Amygdala (tissue), 56 donors: ENCODE measurements at regions not wholly inside any gene's neighbourhood (a gene's known extent, or its start where the extent isn't known, plus 50 kb on each side); places are given as distances from the start of the nearest gene placed in this dataset.
"Not testable (repeated sequence)": the region's sequence is repeated elsewhere in the genome, so short reads cannot be mapped to it uniquely, and the experiment has no call there.

Experiments
- DNase-seq, 56 donors: peaks; one replicate each; lab custom pipeline; 2025; lab: John Stamatoyannopoulos, UW

DNA sequence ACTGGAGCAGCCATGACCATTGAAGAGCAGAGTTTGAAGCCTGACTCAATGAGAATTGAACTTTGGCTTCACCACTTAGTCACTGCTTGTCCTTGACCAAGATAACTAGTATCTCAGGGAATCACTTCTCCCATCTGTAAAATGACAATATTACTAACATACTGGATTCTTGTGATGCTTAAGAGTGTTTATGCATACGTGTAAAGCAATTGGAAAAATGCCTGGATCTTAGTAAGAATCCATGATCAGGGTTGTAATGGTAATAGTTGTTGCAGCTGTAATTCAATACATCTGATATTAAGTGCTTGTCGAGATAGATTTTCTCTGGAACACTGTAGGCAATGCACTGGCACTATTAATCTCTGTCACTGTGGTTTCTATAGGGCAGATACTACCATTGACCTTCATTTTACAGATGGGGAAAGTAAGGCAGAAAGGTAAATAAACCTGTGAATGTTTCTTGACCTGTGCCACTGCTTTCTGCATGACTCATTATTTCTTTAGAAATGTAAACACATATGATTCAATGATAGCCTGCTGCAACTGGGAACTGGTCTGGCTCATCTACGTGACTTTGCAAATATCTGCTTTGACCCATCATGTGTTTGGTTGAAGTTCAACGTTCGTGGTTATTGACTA is 662.5 kb downstream of the PLA2G4A start:
- no peak for DNase-seq

DNA sequence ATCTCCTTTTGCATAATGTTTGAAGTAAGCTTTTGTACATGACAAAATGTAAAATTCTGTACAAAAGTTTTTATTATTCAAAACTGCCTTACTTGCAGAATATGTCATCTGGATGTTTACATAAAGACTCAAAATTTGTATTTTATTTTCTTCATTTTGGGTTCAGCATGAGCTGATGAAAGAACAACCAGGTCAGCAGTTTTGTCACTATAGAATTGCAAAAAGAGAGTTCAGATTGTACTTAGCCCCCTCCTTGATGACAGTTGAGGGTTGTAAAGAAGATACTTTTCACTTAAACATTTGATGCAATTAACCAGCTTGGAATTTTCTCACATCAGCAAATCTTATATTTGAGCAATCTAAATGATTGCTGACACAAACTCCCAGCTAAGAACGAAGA is 669.3 kb downstream of the PLA2G4A start:
- DNase-seq, result no peak

DNA sequence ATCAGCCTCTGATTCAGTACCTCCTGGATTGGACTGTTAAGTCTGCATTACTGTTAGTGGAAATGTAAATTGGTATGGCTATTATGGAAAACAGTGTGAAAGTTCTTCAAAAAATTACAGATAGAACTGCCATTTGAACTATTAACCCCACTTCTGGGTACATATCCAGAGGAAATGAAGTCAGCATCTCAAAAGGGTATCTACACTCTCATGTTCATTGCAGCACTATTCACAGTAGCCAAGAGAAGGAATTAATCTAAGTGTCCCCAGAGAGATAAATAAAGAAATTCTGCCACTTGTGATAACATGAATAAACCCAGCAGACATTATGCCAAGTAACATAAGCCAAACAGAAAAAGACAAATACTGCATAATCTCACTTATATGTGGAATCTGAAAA is 676.0 kb downstream of the PLA2G4A start:
- no peak for DNase-seq

DNA sequence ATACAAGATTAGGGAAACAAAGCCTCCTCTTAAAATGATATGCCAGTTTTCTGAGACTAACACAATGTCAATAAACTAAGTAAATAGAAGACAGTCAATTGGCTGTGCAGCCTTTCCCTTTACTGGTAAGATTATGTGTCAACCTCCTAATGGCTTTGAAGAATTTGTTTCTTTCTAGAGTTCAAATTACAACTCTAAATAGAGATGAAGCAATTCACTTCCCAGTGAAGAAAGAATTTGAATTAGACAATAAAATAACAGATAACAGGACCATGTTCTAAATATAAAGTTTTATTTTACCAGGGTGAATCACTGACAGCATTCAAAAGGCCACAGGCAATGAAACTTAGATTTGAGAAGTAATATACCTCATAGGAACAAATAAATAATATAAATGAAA is 680.3 kb downstream of the PLA2G4A start:
- no peak for DNase-seq

DNA sequence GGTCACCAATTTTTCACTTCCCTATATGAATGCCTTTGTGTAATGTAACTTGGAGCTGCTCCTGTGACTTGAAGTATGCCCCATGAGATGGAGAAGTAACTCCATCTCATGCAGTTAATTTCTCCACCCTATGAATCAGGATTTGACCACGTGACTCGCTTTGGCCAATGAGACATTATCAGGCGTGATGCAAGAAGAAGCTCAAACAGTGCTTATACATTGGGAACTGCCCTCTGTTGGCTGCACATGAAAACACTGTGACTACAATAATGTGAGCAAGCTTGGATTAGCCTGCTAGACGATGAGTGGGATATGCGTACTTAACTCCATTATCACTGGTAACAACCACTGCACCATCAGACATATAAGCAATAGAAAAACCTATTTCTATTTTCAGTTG is 684.4 kb downstream of the PLA2G4A start:
- DNase-seq, result no peak

DNA sequence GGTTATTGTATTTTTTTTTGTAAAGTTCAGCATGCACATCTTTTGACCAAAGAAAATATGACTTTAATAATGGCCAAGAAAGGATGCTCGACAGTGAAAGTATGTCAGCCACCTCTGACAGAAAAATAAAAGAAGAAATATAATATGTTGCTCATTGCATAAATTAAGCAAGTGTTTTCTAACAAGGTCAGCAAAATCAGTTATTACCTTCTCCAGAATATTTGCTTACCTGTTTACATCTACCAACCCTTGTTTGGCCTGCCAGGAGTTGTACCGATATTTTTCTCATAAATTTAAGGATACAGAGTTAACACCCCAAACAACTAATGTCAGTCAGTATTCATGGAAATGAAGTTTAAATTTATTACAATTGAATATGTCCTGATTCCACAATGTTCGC is 685.4 kb downstream of the PLA2G4A start:
- DNase-seq, result no peak

DNA sequence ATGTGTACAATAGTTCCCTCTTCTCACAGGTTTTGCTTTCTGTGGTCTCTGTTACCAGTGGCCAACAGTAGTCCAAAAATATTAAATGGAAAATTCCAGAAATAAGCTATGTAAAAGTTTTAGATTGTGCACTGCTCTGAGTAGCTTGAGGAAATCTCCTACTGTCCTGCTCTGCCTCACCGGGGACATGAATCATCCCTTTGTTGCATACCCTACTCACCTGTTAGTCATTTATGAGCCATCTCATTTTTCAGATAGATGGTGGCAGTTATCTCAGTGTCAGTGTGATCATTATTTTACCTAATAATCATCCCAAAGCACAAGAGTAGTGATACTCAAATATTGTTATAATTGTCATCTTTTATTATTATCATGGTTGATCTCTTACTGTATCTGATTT is 688.1 kb downstream of the PLA2G4A start:
- DNase-seq, result no peak

DNA sequence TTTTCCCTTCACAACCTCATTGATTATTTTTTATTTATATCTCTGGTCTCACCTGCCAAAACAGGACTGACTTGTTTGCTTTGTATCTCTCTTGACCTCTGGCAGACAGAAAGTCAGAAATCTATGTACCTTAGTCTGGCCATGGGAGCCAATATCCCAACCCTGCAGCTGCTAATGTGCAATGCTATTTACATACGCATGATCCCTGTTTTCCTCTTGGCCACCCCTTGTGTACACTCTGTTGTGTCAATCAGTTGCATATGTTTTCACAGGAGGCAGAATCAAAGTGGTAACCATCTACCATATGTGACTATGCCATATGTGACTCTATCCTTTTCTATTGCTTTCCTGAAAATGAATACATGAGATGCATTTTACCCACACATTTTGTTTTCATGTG is 688.8 kb downstream of the PLA2G4A start:
- no peak for DNase-seq

DNA sequence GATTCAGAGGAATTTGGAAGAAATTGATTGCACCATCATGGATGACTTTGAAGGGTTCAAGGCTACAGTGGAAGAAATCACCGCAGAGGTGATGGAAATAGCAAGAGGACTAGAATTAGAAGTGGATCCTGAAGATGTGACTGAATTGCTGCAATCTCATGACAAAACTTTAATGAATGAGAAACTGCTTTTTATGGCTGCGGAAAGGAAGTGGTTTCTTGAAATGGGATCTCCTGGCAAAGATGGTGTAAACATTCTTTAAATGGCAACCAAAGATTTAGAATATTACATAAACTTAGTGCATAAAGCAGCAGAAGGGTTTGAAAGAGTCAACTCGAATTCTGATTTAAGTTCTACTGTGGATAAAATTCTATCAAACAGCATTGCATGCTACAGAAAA is 698.6 kb downstream of the PLA2G4A start:
- no peak for DNase-seq

DNA sequence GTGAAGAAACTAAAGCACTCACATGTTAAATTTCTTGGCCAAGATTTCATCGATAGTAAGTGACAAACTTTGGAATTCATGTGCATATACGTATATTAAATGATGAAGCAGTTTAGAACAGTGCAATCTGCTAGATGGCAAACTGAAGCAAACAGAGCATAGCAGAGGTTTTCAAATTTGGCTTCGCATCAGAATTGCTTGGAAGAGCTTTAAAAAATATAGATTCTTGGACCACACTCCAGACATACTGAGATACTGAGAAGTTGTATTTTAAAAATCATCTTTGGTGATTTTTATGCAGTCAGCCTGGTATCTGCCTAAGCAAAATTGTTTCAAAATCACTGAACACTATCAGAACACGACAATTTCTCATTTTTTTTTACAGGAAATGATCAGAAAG is 709.2 kb downstream of the PLA2G4A start:
- no peak for DNase-seq

DNA sequence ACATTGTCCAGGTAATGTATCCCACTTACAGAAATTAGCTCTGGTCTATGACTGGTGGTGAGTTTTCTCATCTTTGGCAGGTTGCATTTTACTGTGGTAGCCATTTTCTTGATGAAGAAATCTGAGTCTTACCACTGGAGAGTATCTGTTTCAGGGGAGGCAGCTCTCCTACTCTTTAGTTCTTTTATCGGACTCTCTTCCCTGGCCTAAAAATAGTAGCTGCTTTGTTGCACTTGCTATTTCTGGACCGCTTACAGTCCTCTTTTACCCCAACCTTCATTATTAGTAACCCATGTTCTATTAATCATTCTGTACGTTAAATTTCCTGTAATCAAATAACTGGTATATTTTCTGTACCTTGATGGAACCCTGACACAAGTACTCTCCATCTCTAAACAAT is 720.8 kb downstream of the PLA2G4A start:
- DNase-seq, result no peak

DNA sequence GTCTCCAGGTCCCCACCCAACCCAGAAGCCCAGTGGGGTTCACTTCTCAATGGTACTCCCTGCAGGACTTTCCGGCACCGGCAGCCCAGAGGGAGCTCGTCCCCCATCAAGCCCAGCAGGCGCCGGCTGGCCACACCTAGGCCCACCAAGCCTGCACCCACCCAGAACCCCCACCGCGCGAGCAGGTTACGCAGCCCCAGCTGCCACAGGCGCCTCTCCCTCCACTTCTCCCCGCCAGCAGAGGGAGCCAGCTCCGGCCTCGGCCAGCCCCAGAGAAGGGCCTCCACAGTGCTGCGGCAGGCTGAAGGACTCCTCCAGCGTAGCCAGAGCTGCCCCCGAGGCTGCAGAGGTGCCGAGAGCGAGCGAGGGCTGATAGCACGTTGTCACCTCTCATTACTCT is 722.3 kb downstream of the PLA2G4A start:
- DNase-seq, result no peak

DNA sequence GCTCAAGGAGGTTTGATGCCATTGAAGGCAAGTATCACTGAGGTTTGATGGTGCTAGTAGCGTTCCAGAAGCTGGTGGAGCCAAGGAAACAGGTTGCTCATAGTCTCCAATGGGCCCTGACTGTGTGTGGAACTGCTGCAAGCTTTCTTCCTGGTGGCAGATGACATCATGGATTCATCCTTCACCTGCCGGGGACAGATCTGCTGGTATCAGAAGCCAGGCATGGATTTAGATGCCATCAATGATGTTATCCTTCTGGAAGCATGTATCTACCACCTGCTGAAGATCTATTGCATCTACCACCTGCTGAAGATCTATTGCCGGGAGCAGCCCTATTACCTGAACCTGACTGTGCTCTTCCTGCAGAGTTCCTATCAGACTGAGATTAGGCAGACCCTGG is 734.4 kb downstream of the PLA2G4A start:
- DNase-seq, result no peak

DNA sequence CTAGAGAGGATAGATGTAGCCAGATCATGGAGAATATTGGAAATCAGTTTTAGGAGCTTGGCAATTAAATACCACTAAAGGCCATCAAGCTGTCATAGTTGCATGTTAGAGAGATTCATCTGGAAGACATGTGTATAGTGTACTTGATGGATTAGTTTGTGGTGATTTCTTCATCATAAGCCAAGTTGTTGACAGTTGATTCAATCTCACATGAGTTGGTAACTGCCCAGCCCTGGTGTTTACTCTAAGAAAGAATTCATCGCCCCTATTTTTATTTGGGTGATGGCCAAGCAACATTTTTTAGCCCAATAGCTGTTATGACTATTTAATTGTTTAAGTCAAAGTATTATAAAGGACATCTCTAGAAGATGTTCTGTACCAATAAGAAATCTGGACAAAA is 737.6 kb downstream of the PLA2G4A start:
- DNase-seq, result no peak

DNA sequence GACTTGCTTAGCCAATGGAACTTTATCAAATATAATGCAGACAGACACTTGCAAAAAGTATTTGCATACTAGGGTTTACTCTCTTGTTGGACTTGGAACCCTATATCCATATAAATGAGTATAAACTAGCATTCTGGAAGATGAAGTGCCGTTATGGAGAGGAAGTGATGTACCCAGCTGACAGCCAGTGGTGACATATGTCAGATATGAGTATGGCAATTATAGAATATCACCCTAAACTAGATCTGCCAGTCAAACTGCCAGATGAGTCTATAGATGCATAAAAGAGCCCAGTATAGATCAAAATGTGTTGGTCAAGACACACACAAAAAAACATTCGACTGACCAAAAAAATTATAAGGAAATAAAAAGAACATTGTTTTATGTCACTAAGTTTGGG is 739.3 kb downstream of the PLA2G4A start:
- no peak for DNase-seq

DNA sequence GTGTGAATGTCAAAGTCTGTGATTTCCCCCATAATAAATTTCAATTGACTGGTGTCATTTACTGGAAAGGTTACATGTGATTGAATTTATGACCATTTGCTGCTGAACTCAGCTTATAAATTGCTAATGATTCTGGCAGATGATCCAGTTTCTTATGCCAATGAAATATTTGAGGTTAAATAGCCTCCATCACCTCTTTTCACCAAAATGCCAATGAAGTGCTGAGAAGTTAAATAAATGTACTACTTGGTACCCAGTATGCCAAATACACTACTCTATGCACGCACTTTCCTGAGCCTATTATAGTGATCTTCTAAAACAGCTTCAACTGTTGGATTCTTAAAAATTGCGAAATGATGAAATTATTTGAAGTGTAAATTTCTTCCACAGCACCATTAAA is 741.4 kb downstream of the PLA2G4A start:
- DNase-seq, result no peak

DNA sequence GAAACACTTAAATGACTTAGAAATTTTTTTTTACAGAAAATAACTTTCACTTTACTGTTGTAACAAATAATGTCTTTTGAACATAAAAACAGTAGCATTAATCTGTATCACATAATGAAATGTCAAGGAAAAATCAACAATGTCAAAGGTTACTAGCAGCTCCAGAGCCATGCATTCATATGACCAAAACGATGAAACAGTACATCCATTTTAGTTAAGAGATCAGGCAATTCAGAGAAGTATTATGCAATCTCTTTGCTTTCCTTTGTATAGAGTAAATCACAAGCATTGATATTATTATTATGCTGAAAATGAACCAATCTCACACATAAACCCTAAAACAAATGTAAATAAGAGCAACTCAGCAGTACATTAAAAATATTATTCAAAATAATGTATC is 748.9 kb downstream of the PLA2G4A start:
- DNase-seq, result no peak

DNA sequence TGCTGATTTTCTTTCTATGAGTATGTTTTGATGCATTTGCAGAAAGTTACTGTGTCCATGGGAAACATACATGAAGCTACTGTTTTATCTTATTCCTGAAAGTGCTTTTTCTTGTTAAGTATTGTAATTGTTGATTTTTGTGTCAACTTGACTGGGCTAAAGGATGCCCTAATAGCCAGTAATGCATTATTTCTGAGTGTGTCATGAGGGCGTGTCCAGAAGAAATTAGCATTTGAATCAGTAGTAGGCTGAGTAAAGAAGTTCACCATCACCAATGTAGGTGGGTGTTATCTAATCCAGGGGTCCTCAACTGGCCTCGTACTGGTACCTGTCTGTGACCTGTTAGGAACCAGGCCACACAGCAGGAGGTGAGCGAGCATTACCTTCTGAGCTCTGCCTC is 760.2 kb downstream of the PLA2G4A start:
- no peak for DNase-seq

DNA sequence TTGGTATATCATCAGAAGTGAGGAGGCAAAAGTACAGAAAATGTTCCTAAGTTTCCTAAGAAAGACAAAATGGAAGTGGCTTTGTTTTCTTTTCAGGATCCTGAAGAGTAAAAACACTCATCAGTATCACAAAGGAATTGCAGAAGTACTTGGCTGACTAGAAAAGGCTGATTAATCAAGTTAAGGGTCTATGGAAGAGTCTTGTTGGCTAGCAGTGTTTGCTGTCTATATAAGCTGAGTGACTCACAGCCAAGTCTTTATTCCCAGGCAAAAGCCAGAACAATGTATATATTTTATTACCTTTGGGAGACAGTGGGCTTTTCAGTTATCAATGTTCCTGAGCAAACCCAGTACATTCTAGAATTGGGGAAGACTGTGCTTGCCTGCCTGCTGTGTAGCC is 777.0 kb downstream of the PLA2G4A start:
- DNase-seq, result no peak

DNA sequence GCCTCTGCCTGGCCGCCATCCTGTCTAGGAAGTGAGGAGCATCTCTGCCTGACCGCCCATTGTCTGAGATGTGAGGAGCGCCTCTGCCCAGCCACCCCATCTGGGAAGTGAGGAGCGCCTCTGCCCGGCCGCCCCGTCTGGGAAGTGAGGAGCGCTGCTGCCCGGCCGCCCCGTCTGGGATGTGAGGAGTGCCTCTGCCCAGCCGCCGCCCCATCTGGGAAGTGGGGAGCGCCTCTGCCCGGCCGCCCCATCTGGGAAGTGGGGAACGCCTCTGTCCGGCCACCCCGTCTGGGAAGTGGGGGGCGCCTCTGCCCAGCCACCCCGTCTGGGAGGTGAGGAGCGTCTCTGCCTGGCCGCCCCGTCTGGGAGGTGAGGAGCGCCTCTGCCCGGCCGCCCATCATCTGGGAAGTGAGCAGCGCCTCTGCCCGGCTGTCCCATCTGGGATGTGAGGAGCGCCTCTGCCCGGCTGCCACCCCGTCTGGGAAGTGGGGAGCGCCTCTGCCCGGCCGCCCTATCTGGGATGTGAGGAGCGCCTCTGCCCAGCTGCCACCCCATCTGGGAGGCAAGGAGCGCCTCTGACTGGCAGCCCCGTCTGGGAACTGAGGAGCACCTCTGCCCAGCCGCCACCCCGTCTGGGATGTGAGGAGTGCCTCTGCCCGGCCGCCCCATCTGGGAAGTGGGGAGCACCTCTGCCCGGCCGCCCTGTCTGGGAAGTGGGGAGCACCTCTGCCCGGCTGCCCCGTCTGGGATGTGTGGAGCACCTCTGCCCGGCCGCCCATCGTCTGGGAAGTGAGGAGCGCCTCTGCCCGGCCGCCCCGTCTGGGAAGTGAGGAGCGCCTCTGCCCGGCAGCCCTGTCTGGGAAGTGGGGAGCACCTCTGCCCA is 787.3 kb downstream of the PLA2G4A start:
- DNase-seq, result not testable (repeated sequence)

DNA sequence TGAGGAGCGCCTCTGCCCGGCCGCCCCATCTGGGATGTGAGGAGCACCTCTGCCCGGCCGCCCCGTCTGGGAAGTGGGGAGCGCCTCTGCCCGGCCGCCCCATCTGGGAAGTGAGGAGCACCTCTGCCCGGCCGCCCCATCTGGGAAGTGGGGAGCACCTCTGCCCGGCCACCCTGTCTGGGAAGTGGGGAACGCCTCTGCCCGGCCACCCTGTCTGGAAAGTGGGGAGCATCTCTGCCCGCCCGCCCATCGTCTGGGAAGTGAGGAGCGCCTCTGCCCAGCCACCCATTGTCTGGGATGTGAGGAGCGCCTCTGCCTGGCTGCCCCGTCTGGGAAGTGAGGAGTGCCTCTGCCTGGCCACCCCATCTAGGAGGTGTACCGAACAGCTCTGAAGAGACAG is 788.1 kb downstream of the PLA2G4A start:
- DNase-seq, result not testable (repeated sequence)

DNA sequence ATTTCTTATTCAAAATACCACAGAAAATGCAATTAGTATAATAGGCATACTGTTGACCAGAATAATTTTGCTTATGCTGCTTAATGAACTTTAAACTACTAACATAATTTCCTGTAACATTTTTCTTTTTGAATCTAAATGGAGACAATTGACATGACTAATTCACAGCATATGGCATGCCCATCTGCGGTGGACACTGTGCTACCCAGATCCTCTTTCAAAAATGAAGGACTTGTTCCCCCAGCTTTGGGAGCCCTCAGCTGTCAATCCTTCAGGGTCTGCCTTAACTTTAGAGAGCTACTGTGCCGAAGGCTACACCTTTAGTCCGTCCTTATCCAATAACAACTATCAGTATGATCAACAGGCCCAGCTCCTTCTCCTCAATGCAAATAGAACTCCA is 789.0 kb downstream of the PLA2G4A start:
- DNase-seq, result no peak
